H1 (cell line): ENCODE measurements at regions not wholly inside any gene's neighbourhood (a gene's known extent, or its start where the extent isn't known, plus 50 kb on each side); places are given as distances from the start of the nearest gene placed in this dataset.

Experiments
- BRCA1 ChIP-seq: IDR thresholded peaks from 2 replicates; pipeline ENCODE4 v1.6.1; 2012; ENCODE audit warnings: low read depth, low read length, improper control_type of control experiment
- CEBPB ChIP-seq: IDR thresholded peaks from 2 replicates; pipeline ENCODE4 v1.6.1; 2012; ENCODE audit warnings: low read depth, low read length
- CHD7 ChIP-seq: fragments of 300-600 bp; sonication (generic); IDR thresholded peaks from 2 replicates; pipeline ENCODE4 v1.7.1; 2012; ENCODE audit warnings: low read length, moderate library complexity, mild to moderate bottlenecking, inconsistent platforms; ENCODE audit not compliant: insufficient replicate concordance
- KDM4A ChIP-seq: IDR thresholded peaks from one replicate; pipeline ENCODE4 v1.7.1; 2012; ENCODE audit warnings: low read depth, mild to moderate bottlenecking, moderate library complexity, low read length, inconsistent platforms; ENCODE audit not compliant: severe bottlenecking
- POLR2AphosphoS5 ChIP-seq: IDR thresholded peaks from 2 replicates; pipeline ENCODE4 v1.6.1; 2011; ENCODE audit warnings: low read depth, low read length

- TF ChIP-seq CHD7: no peak
- TF ChIP-seq POLR2AphosphoS5: no peak
- no peak for TF ChIP-seq KDM4A
- no peak for TF ChIP-seq BRCA1
- TF ChIP-seq CEBPB: no peak
These were observed 95.4 kb upstream of the BANK1 start (continued) for GRCh38 chr4:101695176-101695575.
